CD4-positive, alpha-beta memory T cell (primary cell): ENCODE measurements at regions not wholly inside any gene's neighbourhood (a gene's known extent, or its start where the extent isn't known, plus 50 kb on each side); places are given as distances from the start of the nearest gene placed in this dataset.

Experiments
- CTCF ChIA-PET: fragments of 350-600 bp; sonication (Branson Sonifier 250); formaldehyde crosslinking; loops from one replicate; lab custom pipeline; 2021; ENCODE audit warnings: inconsistent platforms; ENCODE audit not compliant: partially characterized antibody; lab: Charles Lee
- POLR2A ChIA-PET: fragments of 350-600 bp; sonication (Branson Sonifier 250); formaldehyde crosslinking; loops from one replicate; lab custom pipeline; 2021; ENCODE audit not compliant: partially characterized antibody; lab: Charles Lee
- DNase-seq, 5 donors: peaks; one replicate each; pipeline versions ENCODE4 v3.0.0 to v3.0.0-alpha.2; 2020 to 2022; ENCODE audit warnings: mixed read lengths in 1 of 5
- H3K27ac ChIP-seq: one replicate; pipeline ENCODE4 v1.7.0; 2013; ENCODE audit warnings: low read depth, low read length
- H3K27me3 ChIP-seq: 2 replicates; pipeline ENCODE4 v1.7.0; 2013; ENCODE audit warnings: mild to moderate bottlenecking, low read length, moderate library complexity; ENCODE audit not compliant: insufficient read depth
- H3K36me3 ChIP-seq: 2 replicates; pipeline ENCODE4 v1.7.0; 2013; ENCODE audit warnings: mild to moderate bottlenecking, low read length, moderate library complexity; ENCODE audit not compliant: insufficient read depth
- H3K4me1 ChIP-seq: 2 replicates; pipeline ENCODE4 v1.7.0; 2013; ENCODE audit warnings: mild to moderate bottlenecking, low read length, moderate library complexity; ENCODE audit not compliant: insufficient read depth
- H3K4me3 ChIP-seq, 2 donors: one replicate each; pipeline ENCODE4 v1.7.0; 2013; ENCODE audit warnings: low read length in 2 of 2, mild to moderate bottlenecking in 1 of 2
- H3K9me3 ChIP-seq, 2 donors: one replicate each; pipeline ENCODE4 v1.7.0; 2013; ENCODE audit warnings: low read length in 2 of 2, control low read depth in 1 of 2; ENCODE audit not compliant: control insufficient read depth in 1 of 2
- H3K27ac Mint-ChIP-seq, 7 donors: one replicate each; pipeline ENCODE4 v1.8.0; 2020 to 2021; ENCODE audit warnings: mixed read lengths in 7 of 7, mild to moderate bottlenecking in 6 of 7, inconsistent platforms in 3 of 7, moderate library complexity in 3 of 7
- H3K27me3 Mint-ChIP-seq, 2 donors: one replicate each; pipeline ENCODE4 v1.8.0; 2020 to 2021; ENCODE audit warnings: mixed read lengths in 2 of 2
- H3K36me3 Mint-ChIP-seq, 2 donors: one replicate each; pipeline ENCODE4 v1.8.0; 2020 to 2021; ENCODE audit warnings: mixed read lengths in 2 of 2, inconsistent platforms in 1 of 2, mild to moderate bottlenecking in 1 of 2
- H3K4me1 Mint-ChIP-seq, 4 donors: one replicate each; pipeline ENCODE4 v1.8.0; 2020 to 2021; ENCODE audit warnings: mixed read lengths in 4 of 4, mild to moderate bottlenecking in 1 of 4
- H3K4me3 Mint-ChIP-seq, 8 donors: one replicate each; pipeline ENCODE4 v1.8.0; 2020 to 2021; ENCODE audit warnings: mixed read lengths in 8 of 8, mild to moderate bottlenecking in 7 of 8, moderate library complexity in 6 of 8, inconsistent platforms in 3 of 8
- H3K9me3 Mint-ChIP-seq, 8 donors: one replicate each; pipeline ENCODE4 v1.8.0; 2020 to 2021; ENCODE audit warnings: mixed read lengths in 8 of 8, mild to moderate bottlenecking in 5 of 8, inconsistent platforms in 3 of 8, moderate library complexity in 1 of 8
- intact Hi-C: fragments of 100-400 bp; cut with micrococcal nuclease; formaldehyde crosslinking; loops from one replicate; pipeline ENCODE4 v1.15.1; 2023

DNA sequence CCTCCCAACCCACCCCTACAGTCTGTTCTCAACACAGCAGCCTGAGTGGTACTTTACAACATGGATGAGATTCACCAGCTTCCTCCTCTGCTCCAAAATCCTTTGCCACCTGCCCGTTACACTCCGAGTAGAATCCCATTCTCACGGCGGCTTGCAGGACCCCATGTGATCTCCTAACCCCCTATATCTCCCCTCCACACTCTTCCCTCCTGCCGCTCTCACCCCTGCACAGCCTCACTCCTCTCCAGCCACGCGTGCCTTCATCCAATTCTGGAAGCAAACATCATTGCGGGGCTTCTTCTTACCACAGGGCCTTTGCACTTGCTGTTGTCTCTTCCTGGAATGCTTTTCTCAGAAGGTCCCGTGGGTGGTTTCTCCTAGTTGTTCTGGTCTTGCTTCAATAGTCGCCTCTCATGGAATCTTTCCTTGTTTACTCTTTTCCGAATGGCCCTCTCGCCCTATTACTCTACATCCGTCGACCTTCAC is 472.3 kb downstream of the CDH26 start:
- Mint-ChIP-seq H3K4me3 (no peak overlapping the region), H3K27me3 (peaks cover 0 to 10% of the 10 kb centered on the region in 2 donors), H3K4me1 (no peaks in the 10 kb centered on the region), H3K27ac (no peak overlapping the region), H3K9me3 (peaks cover 0 to 3% (median 0%) of the 10 kb centered on the region in 8 donors), H3K36me3 (no peaks in the 10 kb centered on the region)
- DNase-seq, result no peak
- no peak overlapping the region for H3K27ac ChIP-seq
- H3K4me1 ChIP-seq, result no peaks in the 10 kb centered on the region
- H3K36me3 ChIP-seq, result no peaks in the 10 kb centered on the region
- ChIA-PET POLR2A (no interaction called here), CTCF (no interaction called here)
- H3K4me3 ChIP-seq, result no peak overlapping the region
- H3K9me3 ChIP-seq, result no peaks in the 10 kb centered on the region
- intact Hi-C loops, result no loop called here
- H3K27me3 ChIP-seq, result no peaks in the 10 kb centered on the region

DNA sequence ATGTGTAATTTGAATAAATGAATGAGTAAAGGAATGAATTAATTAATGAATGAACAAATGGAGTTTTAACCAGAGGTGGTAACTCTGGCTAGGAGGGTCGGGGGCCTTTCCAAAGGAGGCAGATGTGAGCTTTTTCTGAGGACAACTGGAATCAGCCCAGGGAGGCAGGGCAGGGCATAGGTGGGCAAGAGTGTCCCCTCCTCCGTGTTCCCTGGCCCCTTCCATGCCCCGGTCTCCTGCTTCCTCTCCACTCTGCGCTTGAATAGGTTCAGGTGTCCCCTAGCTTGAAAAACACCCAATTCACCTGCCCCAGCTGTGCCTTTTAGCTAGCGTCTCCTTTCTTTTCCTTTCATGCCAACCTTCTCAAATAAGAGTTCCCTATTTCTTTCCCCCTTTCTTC is 473.1 kb downstream of the CDH26 start:
- H3K36me3 Mint-ChIP-seq, result no peaks in the 10 kb centered on the region
- Histone ChIP-seq H3K36me3 (no peaks in the 10 kb centered on the region), H3K4me1 (no peaks in the 10 kb centered on the region), H3K4me3 (no peak overlapping the region), H3K9me3 (no peaks in the 10 kb centered on the region), H3K27ac (no peak overlapping the region), H3K27me3 (no peaks in the 10 kb centered on the region)
- POLR2A ChIA-PET, result no interaction called here
- H3K27me3 Mint-ChIP-seq, result peaks cover 0 to 10% of the 10 kb centered on the region in 2 donors
- no peak for DNase-seq
- CTCF ChIA-PET, result no interaction called here
- peaks cover 0 to 3% (median 0%) of the 10 kb centered on the region in 8 donors for H3K9me3 Mint-ChIP-seq
- H3K27ac Mint-ChIP-seq, result no peak overlapping the region
- no peaks in the 10 kb centered on the region for H3K4me1 Mint-ChIP-seq
- intact Hi-C loops, result no loop called here
- H3K4me3 Mint-ChIP-seq, result no peak overlapping the region

DNA sequence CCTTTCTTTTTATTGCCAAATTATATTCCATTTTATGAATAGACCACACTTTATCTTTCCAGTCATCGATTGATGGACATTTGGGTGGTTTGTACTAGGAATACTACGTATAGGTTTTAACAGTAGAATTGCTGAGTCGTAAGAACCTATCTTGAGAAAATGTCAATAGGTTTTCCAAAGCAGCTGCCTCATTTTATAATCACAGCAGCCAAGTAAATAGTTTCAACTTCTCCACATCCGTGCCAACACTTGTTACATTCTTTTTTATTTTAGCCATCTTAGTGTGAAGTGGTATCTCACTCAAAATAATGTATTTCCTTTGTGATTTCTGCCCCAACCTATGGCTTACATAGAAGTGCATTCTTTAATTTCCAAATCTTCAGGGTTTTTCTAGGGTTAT is 479.2 kb downstream of the CDH26 start:
- no peaks in the 10 kb centered on the region for H3K27me3 ChIP-seq
- POLR2A ChIA-PET, result no interaction called here
- H3K4me1 Mint-ChIP-seq, result no peaks in the 10 kb centered on the region
- H3K27ac Mint-ChIP-seq, result no peak overlapping the region
- H3K27ac ChIP-seq, result no peak overlapping the region
- DNase-seq, result no peak
- peaks cover 0 to 13% (median 4%) of the 10 kb centered on the region in 8 donors for H3K9me3 Mint-ChIP-seq
- no peaks in the 10 kb centered on the region for H3K36me3 Mint-ChIP-seq
- H3K36me3 ChIP-seq, result no peaks in the 10 kb centered on the region
- CTCF ChIA-PET, result no interaction called here
- no peak overlapping the region for H3K4me3 ChIP-seq
- H3K4me1 ChIP-seq, result no peaks in the 10 kb centered on the region
- H3K4me3 Mint-ChIP-seq, result no peak overlapping the region
- no peaks in the 10 kb centered on the region for H3K9me3 ChIP-seq
- intact Hi-C loops, result no loop called here
- H3K27me3 Mint-ChIP-seq, result peaks cover 2 to 9% of the 10 kb centered on the region in 2 donors

DNA sequence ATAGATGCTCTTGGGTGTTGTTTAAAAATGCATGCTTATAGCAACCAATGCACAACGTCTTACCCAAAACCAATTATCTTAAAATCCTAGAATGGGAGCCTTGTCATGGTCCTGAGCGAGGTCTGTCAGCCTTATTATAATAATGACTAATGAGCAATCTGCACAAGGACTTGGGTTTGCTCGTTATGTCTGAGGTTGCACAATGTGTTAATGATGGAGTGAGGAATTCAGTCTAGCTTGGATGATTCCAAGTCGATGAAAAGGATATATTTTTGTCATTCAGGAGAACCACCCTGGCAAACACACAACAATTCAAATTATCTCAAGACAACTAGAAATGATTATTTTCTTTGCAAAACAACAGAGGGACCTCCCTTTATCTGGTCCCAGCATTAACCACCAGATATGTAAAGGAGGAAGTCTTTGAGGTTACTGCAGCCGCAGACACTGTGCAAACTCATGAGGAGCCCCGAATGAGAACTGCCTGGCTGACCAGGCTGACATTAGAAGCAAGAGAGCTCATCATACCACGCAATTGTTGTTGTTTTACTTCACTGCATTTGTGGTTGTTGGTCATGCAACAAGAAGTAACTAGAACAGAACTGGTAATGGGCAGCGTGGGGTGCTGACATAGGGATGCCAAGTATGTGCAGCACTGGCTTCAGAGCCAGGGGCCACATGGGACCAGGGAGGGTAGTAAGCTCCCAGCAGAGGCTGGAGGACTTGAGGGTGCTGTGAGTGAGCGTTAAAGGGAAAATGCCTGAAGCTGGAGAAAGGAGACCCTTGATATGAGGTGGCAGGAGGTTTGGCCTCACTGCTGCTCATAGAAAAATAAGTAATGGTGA is 488.3 kb downstream of the CDH26 start:
- ChIA-PET CTCF (no interaction called here), POLR2A (no interaction called here)
- H3K4me3 ChIP-seq, result no peak overlapping the region
- H3K27ac Mint-ChIP-seq, result no peak overlapping the region
- H3K4me1 Mint-ChIP-seq, result peaks cover 4 to 8% (median 6%) of the 10 kb centered on the region in 4 donors
- no peaks in the 10 kb centered on the region for H3K36me3 Mint-ChIP-seq
- H3K36me3 ChIP-seq, result no peaks in the 10 kb centered on the region
- H3K4me3 Mint-ChIP-seq, result peak overlapping the region in 1 of 8 donors; percentile 20
- peaks cover 0 to 5% (median 3%) of the 10 kb centered on the region in 8 donors for H3K9me3 Mint-ChIP-seq
- H3K27me3 ChIP-seq, result no peaks in the 10 kb centered on the region
- H3K9me3 ChIP-seq, result no peaks in the 10 kb centered on the region
- no peak overlapping the region for H3K27ac ChIP-seq
- H3K27me3 Mint-ChIP-seq, result peaks cover 1 to 2% of the 10 kb centered on the region in 2 donors
- no peak for DNase-seq
- intact Hi-C loops, result no loop called here
- no peaks in the 10 kb centered on the region for H3K4me1 ChIP-seq

DNA sequence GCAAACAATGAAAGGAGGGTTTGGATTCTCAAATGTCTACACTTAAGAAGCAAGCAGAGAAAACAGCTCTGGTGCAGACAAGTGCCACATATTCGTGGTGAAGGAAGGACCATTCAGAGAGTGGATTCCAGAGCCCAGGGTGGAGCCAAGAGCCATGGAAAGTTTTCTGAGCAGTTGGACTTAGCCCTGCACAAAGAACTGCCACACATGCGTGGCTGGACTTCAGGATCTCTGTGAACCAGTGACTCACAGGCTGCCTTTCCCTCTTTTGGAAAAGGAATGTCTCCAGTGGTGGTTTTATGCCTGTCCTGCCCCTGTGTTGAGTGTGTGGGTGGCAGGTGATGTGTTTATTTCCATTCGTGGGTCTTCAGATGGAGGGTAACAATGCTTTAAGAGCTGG is 489.5 kb downstream of the CDH26 start:
- H3K27me3 Mint-ChIP-seq, result peaks cover 1 to 2% of the 10 kb centered on the region in 2 donors
- Histone ChIP-seq H3K27ac (no peak overlapping the region), H3K4me3 (no peak overlapping the region), H3K27me3 (no peaks in the 10 kb centered on the region), H3K9me3 (no peaks in the 10 kb centered on the region), H3K4me1 (no peaks in the 10 kb centered on the region), H3K36me3 (no peaks in the 10 kb centered on the region)
- H3K9me3 Mint-ChIP-seq, result peaks cover 0 to 5% (median 1%) of the 10 kb centered on the region in 8 donors
- H3K36me3 Mint-ChIP-seq, result no peaks in the 10 kb centered on the region
- ChIA-PET CTCF (no interaction called here), POLR2A (no interaction called here)
- H3K27ac Mint-ChIP-seq, result no peak overlapping the region
- DNase-seq, result no peak
- H3K4me1 Mint-ChIP-seq, result peaks cover 4 to 8% (median 6%) of the 10 kb centered on the region in 4 donors
- no peak overlapping the region for H3K4me3 Mint-ChIP-seq
- intact Hi-C loops, result no loop called here

DNA sequence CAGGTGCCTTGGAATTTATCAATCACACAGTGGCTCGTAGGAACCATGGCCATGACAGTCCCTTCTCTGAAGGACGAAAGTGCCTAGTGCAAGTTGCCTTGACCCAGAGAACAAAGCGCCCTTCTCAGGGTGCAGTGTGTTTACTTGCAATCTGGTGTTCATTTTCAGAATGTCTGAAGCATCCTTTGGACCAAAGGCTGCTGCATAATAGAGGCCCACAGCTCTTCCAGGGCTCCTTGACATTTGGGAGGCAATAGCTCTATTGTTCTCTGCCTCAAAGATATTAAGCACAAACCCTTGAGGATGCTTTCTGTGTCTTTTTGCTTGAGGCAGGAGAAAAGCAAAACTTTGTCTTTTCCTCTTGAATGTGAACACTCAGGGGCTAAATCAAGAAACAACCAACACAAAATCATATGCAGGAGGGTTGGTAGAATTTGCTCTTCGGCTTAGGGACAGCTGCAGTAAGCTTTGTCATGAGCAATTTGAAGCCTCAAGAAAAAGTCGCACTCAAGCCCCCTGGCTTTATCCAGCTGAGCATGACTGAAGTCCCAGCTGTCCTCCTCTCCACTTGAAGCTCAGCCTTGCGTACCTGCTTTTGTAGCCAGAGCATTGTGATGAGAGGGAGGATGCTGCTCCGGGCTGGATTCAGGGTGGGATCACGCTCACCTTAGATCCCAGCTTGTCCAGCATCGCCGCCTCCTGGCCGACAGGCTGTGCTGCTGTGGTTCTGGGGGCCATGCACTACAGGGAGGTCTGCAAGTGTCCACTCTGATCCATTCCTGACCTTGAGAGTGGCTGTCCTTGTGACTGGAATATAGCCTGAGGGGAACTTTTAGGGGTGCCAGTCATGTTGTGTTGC is 495.4 kb downstream of the CDH26 start:
- CTCF ChIA-PET, result no interaction called here
- H3K4me1 ChIP-seq, result no peaks in the 10 kb centered on the region
- no peaks in the 10 kb centered on the region for H3K36me3 ChIP-seq
- H3K36me3 Mint-ChIP-seq, result no peaks in the 10 kb centered on the region
- no peaks in the 10 kb centered on the region for H3K9me3 ChIP-seq
- no peak overlapping the region for H3K27ac Mint-ChIP-seq
- no peak overlapping the region for H3K4me3 ChIP-seq
- intact Hi-C loops, result no loop called here
- no peak overlapping the region for H3K27ac ChIP-seq
- POLR2A ChIA-PET, result no interaction called here
- no peak for DNase-seq
- peaks cover 0 to 6% (median 0%) of the 10 kb centered on the region in 8 donors for H3K9me3 Mint-ChIP-seq
- H3K27me3 Mint-ChIP-seq, result peaks cover 0 to 4% of the 10 kb centered on the region in 2 donors
- H3K4me3 Mint-ChIP-seq, result no peak overlapping the region
- no peaks in the 10 kb centered on the region for H3K27me3 ChIP-seq
- no peaks in the 10 kb centered on the region for H3K4me1 Mint-ChIP-seq

DNA sequence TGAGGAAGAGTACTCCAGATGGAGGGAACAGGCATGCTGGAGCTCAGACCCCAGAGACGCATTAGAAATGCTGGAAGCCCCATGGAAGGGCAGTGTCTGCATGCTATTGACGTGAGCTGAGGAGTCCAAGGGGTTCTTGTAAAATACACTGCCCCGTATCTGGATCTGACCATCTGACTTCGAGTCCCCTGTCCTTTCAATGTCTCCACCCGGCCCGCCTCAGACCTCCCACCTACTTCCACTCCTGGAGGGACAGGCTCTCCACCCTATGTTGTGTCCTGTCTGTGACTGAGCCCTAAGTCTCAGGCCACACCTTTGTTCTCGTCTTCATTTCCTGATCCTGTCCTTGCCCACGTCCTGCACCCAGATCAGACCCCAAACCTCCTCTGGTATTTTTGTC is 496.3 kb downstream of the CDH26 start:
- no peaks in the 10 kb centered on the region for H3K4me1 Mint-ChIP-seq
- H3K36me3 Mint-ChIP-seq, result no peaks in the 10 kb centered on the region
- ChIA-PET CTCF (no interaction called here), POLR2A (no interaction called here)
- no peak for DNase-seq
- Histone ChIP-seq H3K9me3 (no peaks in the 10 kb centered on the region), H3K4me1 (no peaks in the 10 kb centered on the region), H3K27ac (no peak overlapping the region), H3K36me3 (no peaks in the 10 kb centered on the region), H3K4me3 (no peak overlapping the region), H3K27me3 (no peaks in the 10 kb centered on the region)
- intact Hi-C loops, result no loop called here
- no peak overlapping the region for H3K27ac Mint-ChIP-seq
- peaks cover 0 to 7% of the 10 kb centered on the region in 2 donors for H3K27me3 Mint-ChIP-seq
- H3K4me3 Mint-ChIP-seq, result no peak overlapping the region
- H3K9me3 Mint-ChIP-seq, result peaks cover 0 to 6% (median 0%) of the 10 kb centered on the region in 8 donors
